Stomach smooth muscle (tissue), 2 donors: ENCODE measurements at regions not wholly inside any gene's neighbourhood (a gene's known extent, or its start where the extent isn't known, plus 50 kb on each side); places are given as distances from the start of the nearest gene placed in this dataset.

Experiments used
- H3K27ac ChIP-seq: one replicate; pipeline ENCODE4 v1.7.0; 2013; ENCODE audit warnings: mild to moderate bottlenecking, low read length, inconsistent platforms
- H3K27me3 ChIP-seq, 2 donors: one replicate each; pipeline ENCODE4 v1.7.0; 2013; ENCODE audit warnings: low read length in 2 of 2; ENCODE audit not compliant: insufficient read depth in 2 of 2, control insufficient read depth in 1 of 2
- H3K36me3 ChIP-seq, 2 donors: one replicate each; pipeline ENCODE4 v1.7.0; 2013; ENCODE audit warnings: low read length in 2 of 2; ENCODE audit not compliant: control insufficient read depth in 2 of 2, insufficient read depth in 2 of 2
- H3K4me1 ChIP-seq: one replicate; pipeline ENCODE4 v1.7.0; 2013; ENCODE audit warnings: low read length; ENCODE audit not compliant: control insufficient read depth, insufficient read depth
- H3K4me3 ChIP-seq, 2 donors: one replicate each; pipeline ENCODE4 v1.7.0; 2013; ENCODE audit warnings: low read length in 2 of 2
- H3K9ac ChIP-seq, 2 donors: one replicate each; pipeline ENCODE4 v1.7.0; 2013; ENCODE audit warnings: low read length in 2 of 2, mild to moderate bottlenecking in 1 of 2
- H3K9me3 ChIP-seq, 2 donors: one replicate each; pipeline ENCODE4 v1.7.0; 2013; ENCODE audit warnings: low read length in 2 of 2; ENCODE audit not compliant: control insufficient read depth in 2 of 2
- donor health status: healthy.
- donor health status: Pancreatic carcinoma.

GRCh38 chr2:239758279-239758877 lies 266.8 kb downstream of the NDUFA10 start:
- Histone ChIP-seq H3K27me3 (no peaks in the 10 kb centered on the region), H3K4me3 (no peak overlapping the region), H3K27ac (no peak overlapping the region), H3K4me1 (peaks cover 20% of the 10 kb centered on the region), H3K9ac (no peak overlapping the region), H3K9me3 (peaks cover 0 to 8% of the 10 kb centered on the region in 2 donors), H3K36me3 (no peaks in the 10 kb centered on the region)

- H3K9me3 ChIP-seq = peaks cover 0 to 8% of the 10 kb centered on the region in 2 donors
- H3K4me1 ChIP-seq = peaks cover 15% of the 10 kb centered on the region
- H3K27ac ChIP-seq = no peak overlapping the region
- no peaks in the 10 kb centered on the region for H3K36me3 ChIP-seq
- H3K27me3 ChIP-seq = no peaks in the 10 kb centered on the region
- no peak overlapping the region for H3K4me3 ChIP-seq
- no peak overlapping the region for H3K9ac ChIP-seq
Observed at GRCh38 chr2:239756790-239757760, 268.1 kb downstream of the NDUFA10 start.

GRCh38 chr2:239756031-239756789 lies 268.9 kb downstream of the NDUFA10 start:
- Histone ChIP-seq H3K27ac (no peak overlapping the region), H3K4me3 (no peak overlapping the region), H3K27me3 (no peaks in the 10 kb centered on the region), H3K4me1 (peaks cover 21% of the 10 kb centered on the region), H3K9me3 (peaks cover 0 to 8% of the 10 kb centered on the region in 2 donors), H3K9ac (no peak overlapping the region), H3K36me3 (no peaks in the 10 kb centered on the region)

- H3K4me1 ChIP-seq = peaks cover 18% of the 10 kb centered on the region
- H3K9ac ChIP-seq = no peak overlapping the region
- H3K27me3 ChIP-seq = no peaks in the 10 kb centered on the region
- no peaks in the 10 kb centered on the region for H3K9me3 ChIP-seq
- H3K27ac ChIP-seq = no peak overlapping the region
- H3K36me3 ChIP-seq = no peaks in the 10 kb centered on the region
- H3K4me3 ChIP-seq = no peak overlapping the region
Observed at GRCh38 chr2:239753401-239753837, 271.7 kb downstream of the NDUFA10 start.

GRCh38 chr2:239752951-239753350 lies 272.2 kb downstream of the NDUFA10 start:
- Histone ChIP-seq H3K4me3 (no peak overlapping the region), H3K9me3 (no peaks in the 10 kb centered on the region), H3K36me3 (no peaks in the 10 kb centered on the region), H3K27ac (no peak overlapping the region), H3K4me1 (peaks cover 13% of the 10 kb centered on the region), H3K27me3 (no peaks in the 10 kb centered on the region), H3K9ac (no peak overlapping the region)

- Histone ChIP-seq H3K9ac (no peak overlapping the region), H3K27me3 (no peaks in the 10 kb centered on the region), H3K9me3 (no peaks in the 10 kb centered on the region), H3K4me3 (no peak overlapping the region), H3K36me3 (no peaks in the 10 kb centered on the region), H3K27ac (no peak overlapping the region), H3K4me1 (peaks cover 9% of the 10 kb centered on the region)
Observed at GRCh38 chr2:239751679-239752355, 273.3 kb downstream of the NDUFA10 start.

GRCh38 chr2:239750929-239751678 lies 274.0 kb downstream of the NDUFA10 start:
- no peak overlapping the region for H3K4me3 ChIP-seq
- no peaks in the 10 kb centered on the region for H3K27me3 ChIP-seq
- no peaks in the 10 kb centered on the region for H3K36me3 ChIP-seq
- H3K27ac ChIP-seq = no peak overlapping the region
- no peaks in the 10 kb centered on the region for H3K9me3 ChIP-seq
- peaks cover 6% of the 10 kb centered on the region for H3K4me1 ChIP-seq
- H3K9ac ChIP-seq = no peak overlapping the region

- Histone ChIP-seq H3K4me1 (peaks cover 6% of the 10 kb centered on the region), H3K27ac (no peak overlapping the region), H3K36me3 (no peaks in the 10 kb centered on the region), H3K4me3 (no peak overlapping the region), H3K9me3 (no peaks in the 10 kb centered on the region), H3K27me3 (no peaks in the 10 kb centered on the region), H3K9ac (no peak overlapping the region)
Observed at GRCh38 chr2:239750045-239750835, 274.9 kb downstream of the NDUFA10 start.

- no peak overlapping the region for H3K27ac ChIP-seq
Observed at GRCh38 chr2:239749272-239749873, 275.8 kb downstream of the NDUFA10 start.

More at GRCh38 chr2:239749272-239749873, 275.8 kb downstream of the NDUFA10 start:
- no peak overlapping the region for H3K4me3 ChIP-seq
- no peaks in the 10 kb centered on the region for H3K36me3 ChIP-seq
- peaks cover 6% of the 10 kb centered on the region for H3K4me1 ChIP-seq
- no peak overlapping the region for H3K9ac ChIP-seq
- H3K9me3 ChIP-seq = no peaks in the 10 kb centered on the region
- no peaks in the 10 kb centered on the region for H3K27me3 ChIP-seq
